Suprapubic skin (tissue), 4 donors: ENCODE measurements at regions not wholly inside any gene's neighbourhood (a gene's known extent, or its start where the extent isn't known, plus 50 kb on each side); places are given as distances from the start of the nearest gene placed in this dataset.

Experiments
- DNase-seq, 2 donors: peaks; one replicate each; pipeline ENCODE4 v3.0.0-alpha.2; 2019; ENCODE audit warnings: low spot score in 2 of 2
- H3K27ac ChIP-seq: fragments of 200-600 bp; sonication (generic); one replicate; pipeline ENCODE4 v1.5.1; 2019
- H3K27me3 ChIP-seq: fragments of 200-600 bp; sonication (generic); one replicate; pipeline ENCODE4 v1.5.1; 2019
- H3K36me3 ChIP-seq: fragments of 200-600 bp; sonication (generic); one replicate; pipeline ENCODE4 v1.5.1; 2019
- H3K4me1 ChIP-seq: fragments of 200-600 bp; sonication (generic); one replicate; pipeline ENCODE4 v1.5.1; 2019
- H3K4me3 ChIP-seq: fragments of 200-600 bp; sonication (generic); one replicate; pipeline ENCODE4 v1.5.1; 2019; ENCODE audit warnings: mild to moderate bottlenecking
- H3K9me3 ChIP-seq: fragments of 200-600 bp; sonication (generic); one replicate; pipeline ENCODE4 v1.5.1; 2019
- CTCF ChIP-seq, 2 donors: fragments of 200-600 bp in 1 of 2; fragments of 450-650 bp in 1 of 2; sonication (generic) in 1 of 2; IDR thresholded peaks; one replicate each; pipeline ENCODE4 v1.5.1; 2016 to 2019; ENCODE audit warnings: antibody characterized with exemption in 2 of 2, mild to moderate bottlenecking in 1 of 2, moderate library complexity in 1 of 2
- EP300 ChIP-seq: sonication (generic); formaldehyde crosslinking; IDR thresholded peaks from one replicate; pipeline ENCODE4 v1.6.1; 2017; ENCODE audit warnings: antibody characterized with exemption
- POLR2A ChIP-seq, 2 donors: fragments of 450-650 bp; IDR thresholded peaks; one replicate each; pipeline ENCODE4 v1.6.1; 2017; ENCODE audit warnings: antibody characterized with exemption in 2 of 2, mild to moderate bottlenecking in 2 of 2, moderate library complexity in 2 of 2
- POLR2AphosphoS5 ChIP-seq, 3 donors: sonication (generic); formaldehyde crosslinking; IDR thresholded peaks; one replicate each; pipeline ENCODE4 v1.6.1; 2017; ENCODE audit warnings: antibody characterized with exemption in 3 of 3
- WGBS: methylation state at CpG from one replicate; pipeline ENCODE4 v1.1.5; 2018; 5-methylcytosine and 5-hydroxymethylcytosine counted together

- no peaks in the 10 kb centered on the region for H3K27me3 ChIP-seq
- H3K36me3 ChIP-seq: no peaks in the 10 kb centered on the region
- no peak overlapping the region for H3K4me3 ChIP-seq
- DNase-seq: no peak
- no peak overlapping the region for H3K27ac ChIP-seq
- H3K4me1 ChIP-seq: peaks cover 4% of the 10 kb centered on the region
- no peak for TF ChIP-seq EP300
- no peak for TF ChIP-seq POLR2A (IDR thresholded peaks at IDR 0.05)
- TF ChIP-seq POLR2AphosphoS5 (IDR thresholded peaks at IDR 0.05): no peak
- no peak for TF ChIP-seq CTCF (IDR thresholded peaks at IDR 0.05)
- no peaks in the 10 kb centered on the region for H3K9me3 ChIP-seq
Measured at GRCh38 chr2:212903413-212903812, 248.0 kb downstream of the IKZF2 start.

- DNase-seq: no peak
- Histone ChIP-seq H3K27ac (no peak overlapping the region), H3K36me3 (no peaks in the 10 kb centered on the region), H3K4me3 (no peak overlapping the region), H3K27me3 (no peaks in the 10 kb centered on the region), H3K4me1 (peaks cover 4% of the 10 kb centered on the region), H3K9me3 (no peaks in the 10 kb centered on the region)
- no peak for TF ChIP-seq EP300
- 78% methylated on average over 3 of the region's 3 CpGs for WGBS
Measured at GRCh38 chr2:212902421-212902820, 249.0 kb downstream of the IKZF2 start.

GRCh38 chr2:212901604-212902275 lies 249.7 kb downstream of the IKZF2 start:
- Histone ChIP-seq H3K27ac (no peak overlapping the region), H3K4me3 (no peak overlapping the region)
- WGBS: 71% methylated on average over 3 of the region's 3 CpGs

GRCh38 chr2:212900715-212901114 lies 250.7 kb downstream of the IKZF2 start:
- Histone ChIP-seq H3K9me3 (no peaks in the 10 kb centered on the region), H3K27ac (no peak overlapping the region), H3K36me3 (no peaks in the 10 kb centered on the region), H3K27me3 (no peaks in the 10 kb centered on the region), H3K4me1 (peaks cover 4% of the 10 kb centered on the region), H3K4me3 (no peak overlapping the region)
- WGBS: 36% methylated on average over 1 of the region's 1 CpG
- TF ChIP-seq CTCF (IDR thresholded peaks at IDR 0.05) (no peak), POLR2A (IDR thresholded peaks at IDR 0.05) (no peak), POLR2AphosphoS5 (IDR thresholded peaks at IDR 0.05) (no peak), EP300 (no peak)
- no peak for DNase-seq

More at GRCh38 chr2:212901604-212902275, 249.7 kb downstream of the IKZF2 start:
- Histone ChIP-seq H3K9me3 (no peaks in the 10 kb centered on the region), H3K36me3 (no peaks in the 10 kb centered on the region), H3K27me3 (no peaks in the 10 kb centered on the region), H3K4me1 (peaks cover 4% of the 10 kb centered on the region)
- no peak for TF ChIP-seq POLR2A (IDR thresholded peaks at IDR 0.05)
- no peak for TF ChIP-seq POLR2AphosphoS5 (IDR thresholded peaks at IDR 0.05)
- TF ChIP-seq EP300: no peak
- no peak for DNase-seq

GRCh38 chr2:212898011-212898410 lies 253.4 kb downstream of the IKZF2 start:
- Histone ChIP-seq H3K4me1 (peaks cover 4% of the 10 kb centered on the region), H3K4me3 (no peak overlapping the region), H3K36me3 (no peaks in the 10 kb centered on the region), H3K27me3 (no peaks in the 10 kb centered on the region), H3K9me3 (no peaks in the 10 kb centered on the region), H3K27ac (no peak overlapping the region)
- TF ChIP-seq EP300 (no peak), CTCF (IDR thresholded peaks at IDR 0.05) (no peak), POLR2AphosphoS5 (IDR thresholded peaks at IDR 0.05) (no peak), POLR2A (IDR thresholded peaks at IDR 0.05) (no peak)
- DNase-seq: no peak
- 89% methylated on average over 3 of the region's 3 CpGs for WGBS

GRCh38 chr2:212897296-212897695 lies 254.1 kb downstream of the IKZF2 start:
- Histone ChIP-seq H3K4me3 (no peak overlapping the region), H3K9me3 (no peaks in the 10 kb centered on the region), H3K36me3 (no peaks in the 10 kb centered on the region), H3K27me3 (no peaks in the 10 kb centered on the region), H3K4me1 (peaks cover 4% of the 10 kb centered on the region), H3K27ac (no peak overlapping the region)
- TF ChIP-seq CTCF (IDR thresholded peaks at IDR 0.05) (no peak), POLR2A (IDR thresholded peaks at IDR 0.05) (no peak), POLR2AphosphoS5 (IDR thresholded peaks at IDR 0.05) (no peak), EP300 (no peak)
- 86% methylated on average over 1 of the region's 1 CpG for WGBS
- DNase-seq: no peak
